ENCODE measurements at regions not wholly inside any gene's neighbourhood (a gene's known extent, or its start where the extent isn't known, plus 50 kb on each side); places are given as distances from the start of the nearest gene placed in this dataset.

GRCh38 chr6:20325641-20326421 is 75.8 kb upstream of the E2F3 start:
- TF ChIP-seq CTCF (IDR thresholded peaks at IDR 0.05; ENCODE audit: low read length) (no peak), EZH2 (IDR thresholded peaks at IDR 0.05; ENCODE audit: borderline replicate concordance, low read length) (no peak)
